SU-DHL-6 (cell line): ENCODE measurements at regions not wholly inside any gene's neighbourhood (a gene's known extent, or its start where the extent isn't known, plus 50 kb on each side); places are given as distances from the start of the nearest gene placed in this dataset.

ENCODE experiments used
- H2AFZ ChIP-seq: fragments of 200-600 bp; sonication (generic); 2 replicates; pipeline ENCODE4 v1.6.1; 2014; ENCODE audit warnings: low read depth, mild to moderate bottlenecking, moderate library complexity, mixed read lengths, antibody characterized with exemption, low read length; ENCODE audit not compliant: severe bottlenecking
- H3F3A ChIP-seq: fragments of 200-600 bp; shearing (Covaris generic); 2 replicates; pipeline ENCODE4 v1.6.0; 2016; ENCODE audit warnings: antibody characterized with exemption, mild to moderate bottlenecking; ENCODE audit not compliant: insufficient read depth
- H3K27ac ChIP-seq: fragments of 200-600 bp; sonication (generic); 2 replicates; pipeline ENCODE4 v1.5.1; 2016; ENCODE audit warnings: low read depth, mild to moderate bottlenecking, low read length, moderate library complexity, mixed read lengths
- H3K27me3 ChIP-seq: fragments of 200-600 bp; sonication (generic), shearing (Covaris generic); 2 replicates; pipeline ENCODE4 v1.6.0; 2014; ENCODE audit warnings: mild to moderate bottlenecking, low read length
- H3K36me3 ChIP-seq: fragments of 200-600 bp; sonication (generic); 2 replicates; pipeline ENCODE4 v1.6.1; 2014; ENCODE audit warnings: mild to moderate bottlenecking, low read length, mixed read lengths
- H3K4me2 ChIP-seq: fragments of 300-600, 200-600 bp; shearing (Covaris generic), sonication (generic); 2 replicates; pipeline ENCODE4 v1.6.0; 2014; ENCODE audit warnings: low read length, low read depth, mild to moderate bottlenecking; ENCODE audit not compliant: poor library complexity, severe bottlenecking
- H3K4me3 ChIP-seq: fragments of 200-600 bp; sonication (generic); 2 replicates; pipeline ENCODE4 v1.5.1; 2014; ENCODE audit warnings: antibody characterized with exemption, low read length, mild to moderate bottlenecking, mixed read lengths; ENCODE audit not compliant: insufficient read depth, poor library complexity, severe bottlenecking
- H3K79me2 ChIP-seq: fragments of 200-600 bp; sonication (generic); 2 replicates; pipeline ENCODE4 v1.6.1; 2014; ENCODE audit warnings: mild to moderate bottlenecking, low read length, moderate library complexity; ENCODE audit not compliant: insufficient read depth
- H3K9ac ChIP-seq: fragments of 200-600 bp; sonication (generic); 2 replicates; pipeline ENCODE4 v1.7.0; 2014; ENCODE audit warnings: mild to moderate bottlenecking, low read length
- H3K9me2 ChIP-seq: fragments of 200-600 bp; sonication (generic); replicated peaks from 2 replicates; pipeline ENCODE4 v1.6.1; 2014; ENCODE audit warnings: low read length; ENCODE audit not compliant: insufficient read depth
- H3K9me3 ChIP-seq: fragments of 200-600 bp; sonication (generic); 2 replicates; pipeline ENCODE4 v1.6.1; 2014; ENCODE audit warnings: low read length, mixed read lengths; ENCODE audit not compliant: insufficient read depth
- H4K20me1 ChIP-seq: fragments of 200-600 bp; sonication (generic); 2 replicates; pipeline ENCODE4 v1.6.1; 2014; ENCODE audit warnings: low read depth, mild to moderate bottlenecking, antibody characterized with exemption, low read length, moderate library complexity, mixed read lengths
- CTCF ChIP-seq: fragments of 200-600 bp; sonication (generic); IDR thresholded peaks from one replicate; pipeline ENCODE4 v1.5.1; 2017; ENCODE audit warnings: antibody characterized with exemption, mild to moderate bottlenecking, low read length, moderate library complexity; ENCODE audit not compliant: insufficient read depth, poor library complexity, severe bottlenecking
- EZH2phosphoT487 ChIP-seq: fragments of 200-600 bp; sonication (generic), shearing (Covaris generic); conservative IDR thresholded peaks from 2 replicates; pipeline ENCODE4 v1.6.1; 2018; ENCODE audit warnings: mild to moderate bottlenecking, antibody characterized with exemption, low read length, moderate library complexity, mixed read lengths

GRCh38 chrX:125533352-125533751 is 213.7 kb downstream of the TEX13C start:
- Histone ChIP-seq H3K4me2 (no peak overlapping the region), H4K20me1 (no peaks in the 10 kb centered on the region), H3K27ac (no peak overlapping the region), H3K36me3 (no peaks in the 10 kb centered on the region), H3K27me3 (no peaks in the 10 kb centered on the region), H3K79me2 (no peaks in the 10 kb centered on the region), H3K9me2 (no peaks in the 10 kb centered on the region), H2AFZ (no peak overlapping the region), H3K9me3 (no peaks in the 10 kb centered on the region), H3F3A (no peaks in the 10 kb centered on the region), H3K4me3 (no peak overlapping the region), H3K9ac (no peak overlapping the region)
- TF ChIP-seq EZH2phosphoT487 = no peak
- no peak for TF ChIP-seq CTCF

GRCh38 chrX:125544031-125544660 is 224.5 kb downstream of the TEX13C start:
- no peak overlapping the region for H3K4me2 ChIP-seq
- H3K9me2 ChIP-seq = no peaks in the 10 kb centered on the region
- no peak overlapping the region for H3K27ac ChIP-seq
- no peaks in the 10 kb centered on the region for H4K20me1 ChIP-seq
- no peak overlapping the region for H2AFZ ChIP-seq
- H3K36me3 ChIP-seq = no peaks in the 10 kb centered on the region
- H3K4me3 ChIP-seq = no peak overlapping the region
- no peaks in the 10 kb centered on the region for H3K9me3 ChIP-seq
- H3K79me2 ChIP-seq = no peaks in the 10 kb centered on the region
- H3K27me3 ChIP-seq = no peaks in the 10 kb centered on the region
- TF ChIP-seq EZH2phosphoT487 = no peak
- TF ChIP-seq CTCF = no peak
- no peaks in the 10 kb centered on the region for H3F3A ChIP-seq
- no peak overlapping the region for H3K9ac ChIP-seq

GRCh38 chrX:125544856-125545255 is 225.2 kb downstream of the TEX13C start:
- Histone ChIP-seq H3K79me2 (no peaks in the 10 kb centered on the region), H3K9ac (no peak overlapping the region), H3K27me3 (no peaks in the 10 kb centered on the region), H3K4me2 (no peak overlapping the region), H3K9me3 (no peaks in the 10 kb centered on the region), H3K27ac (no peak overlapping the region), H3K9me2 (no peaks in the 10 kb centered on the region), H3K36me3 (no peaks in the 10 kb centered on the region), H3K4me3 (no peak overlapping the region), H4K20me1 (no peaks in the 10 kb centered on the region), H2AFZ (no peak overlapping the region), H3F3A (no peaks in the 10 kb centered on the region)
- TF ChIP-seq EZH2phosphoT487 (no peak), CTCF (no peak)
